ENCODE measurements at regions not wholly inside any gene's neighbourhood (a gene's known extent, or its start where the extent isn't known, plus 50 kb on each side); places are given as distances from the start of the nearest gene placed in this dataset.

- Histone ChIP-seq H3K4me3 (no peak overlapping the region), H3K27me3 (ENCODE audit: insufficient read depth) (no peaks in the 10 kb centered on the region), H3F3A (replicated peaks; ENCODE audit: low read depth) (no peaks in the 10 kb centered on the region), H3K79me2 (replicated peaks; ENCODE audit: insufficient read depth) (no peaks in the 10 kb centered on the region), H3K27ac (ENCODE audit: low read depth) (no peak overlapping the region), H3K4me2 (no peak overlapping the region), H3K4me1 (ENCODE audit: insufficient read depth) (no peaks in the 10 kb centered on the region), H2AFZ (no peak overlapping the region), H4K20me1 (replicated peaks; ENCODE audit: insufficient read depth) (no peaks in the 10 kb centered on the region), H3K9me2 (ENCODE audit: insufficient read depth) (no peaks in the 10 kb centered on the region), H3K36me3 (ENCODE audit: insufficient read depth) (no peaks in the 10 kb centered on the region)
- Mint-ChIP-seq H3K27me3 (ENCODE audit: insufficient read depth, low read depth, poor library complexity) (no peaks in the 10 kb centered on the region), H3K36me3 (ENCODE audit: low read depth) (no peaks in the 10 kb centered on the region), H3K4me3 (no peak overlapping the region), H3K27ac (no peak overlapping the region), H3K4me1 (no peaks in the 10 kb centered on the region), H3K9me3 (no peaks in the 10 kb centered on the region)
- TF ChIP-seq ZNF114 (CRISPR knock-in tag; IDR thresholded peaks at IDR 0.05) (no peak), NANOG (IDR thresholded peaks at IDR 0.05; ENCODE audit: borderline replicate concordance) (no peak), CTCF (conservative IDR thresholded peaks at IDR 0.05; ENCODE audit: low read depth in 2 of 2) (no peak), ZNF462 (CRISPR knock-in tag; IDR thresholded peaks at IDR 0.05) (no peak), CREB1 (CRISPR knock-in tag; IDR thresholded peaks at IDR 0.05; ENCODE audit: low read depth) (no peak), EZH2 (IDR thresholded peaks at IDR 0.05; ENCODE audit: low read depth, unreplicated experiment) (no peak)
- ATAC-seq (no peak), DNase-seq (ENCODE audit: low spot score) (no peak)
Observed at GRCh38 chr10:124264271-124264670, 154.5 kb downstream of the OAT start.
